Caco-2 (cell line): ENCODE measurements at regions not wholly inside any gene's neighbourhood (a gene's known extent, or its start where the extent isn't known, plus 50 kb on each side); places are given as distances from the start of the nearest gene placed in this dataset.

ENCODE experiments used
- BruUV-seq: library from RNA; stranded (reverse); fragments of 400-500 nt; replicated peaks from 2 replicates; lab custom pipeline; 2021; lab: Mats Ljungman, UMichigan
- CTCF ChIA-PET: fragments of 300-600 bp; sonication (Branson Sonifier 250); formaldehyde crosslinking; loops from one replicate; lab custom pipeline; 2022; ENCODE audit warnings: antibody characterized with exemption; lab: Charles Lee
- POLR2A ChIA-PET: fragments of 300-600 bp; sonication (Branson Sonifier 250); formaldehyde crosslinking; loops from one replicate; lab custom pipeline; 2022; ENCODE audit warnings: antibody characterized with exemption; lab: Charles Lee
- DNase-seq, 2 experiments: peaks; one replicate each; pipeline versions ENCODE4 v3.0.0 to v3.0.0-alpha.2; 2020 to 2022
- H3K27me3 ChIP-seq: replicated peaks from 2 replicates; pipeline ENCODE4 v1.6.0; 2011; ENCODE audit warnings: low read length; ENCODE audit not compliant: control insufficient read depth, insufficient read depth
- H3K36me3 ChIP-seq: 2 replicates; pipeline ENCODE4 v1.5.1; 2011; ENCODE audit warnings: low read length; ENCODE audit not compliant: control insufficient read depth, insufficient read depth
- H3K4me1 ChIP-seq: fragments of 250-450 bp; sonication (Bioruptor Pico); 2 replicates; pipeline ENCODE4 v1.5.1; 2020; ENCODE audit warnings: mild to moderate bottlenecking
- H3K4me3 ChIP-seq: 2 replicates; pipeline ENCODE4 v1.5.1; 2011; ENCODE audit warnings: low read depth, mild to moderate bottlenecking, control low read depth, low read length
- H3K9me3 ChIP-seq: fragments of 250-450 bp; sonication (Bioruptor Pico); 2 replicates; pipeline ENCODE4 v1.5.1; 2020; ENCODE audit warnings: mild to moderate bottlenecking, moderate library complexity
- H3K27ac Mint-ChIP-seq: one replicate; pipeline ENCODE4 v1.8.0; 2022; ENCODE audit warnings: mixed read lengths; ENCODE audit not compliant: unreplicated experiment
- H3K27me3 Mint-ChIP-seq: one replicate; pipeline ENCODE4 v1.8.0; 2022; ENCODE audit warnings: mixed read lengths; ENCODE audit not compliant: insufficient read depth, unreplicated experiment
- H3K36me3 Mint-ChIP-seq: one replicate; pipeline ENCODE4 v1.8.0; 2022; ENCODE audit warnings: mild to moderate bottlenecking, mixed read lengths; ENCODE audit not compliant: insufficient read depth, unreplicated experiment
- H3K4me1 Mint-ChIP-seq: one replicate; pipeline ENCODE4 v1.8.0; 2022; ENCODE audit warnings: low read depth, mixed read lengths; ENCODE audit not compliant: unreplicated experiment
- H3K4me3 Mint-ChIP-seq: one replicate; pipeline ENCODE4 v1.8.0; 2022; ENCODE audit warnings: mild to moderate bottlenecking, moderate library complexity, mixed read lengths; ENCODE audit not compliant: unreplicated experiment
- H3K9me3 Mint-ChIP-seq: one replicate; pipeline ENCODE4 v1.8.0; 2022; ENCODE audit warnings: mixed read lengths; ENCODE audit not compliant: unreplicated experiment
- intact Hi-C: fragments of 100-400 bp; cut with micrococcal nuclease; formaldehyde crosslinking; loops from one replicate; pipeline ENCODE4 v1.10.0; 2022; ENCODE audit not compliant: unreplicated experiment
- TF ChIP-seq, protein P1 (sequence below), 2 experiments: fragments of 200-600 bp in 1 of 2; IDR thresholded peaks; 1 replicate in 1 of 2; 2 replicates in 1 of 2; pipeline versions ENCODE4 v1.5.1 to v1.8.0; 2011 to 2022; ENCODE audit warnings: antibody characterized with exemption in 1 of 2, control low read depth in 1 of 2, inconsistent platforms in 1 of 2, low read depth in 1 of 2, low read length in 1 of 2, mild to moderate bottlenecking in 1 of 2, moderate library complexity in 1 of 2; ENCODE audit not compliant: insufficient read depth in 1 of 2, severe bottlenecking in 1 of 2, unreplicated experiment in 1 of 2

DNA sequence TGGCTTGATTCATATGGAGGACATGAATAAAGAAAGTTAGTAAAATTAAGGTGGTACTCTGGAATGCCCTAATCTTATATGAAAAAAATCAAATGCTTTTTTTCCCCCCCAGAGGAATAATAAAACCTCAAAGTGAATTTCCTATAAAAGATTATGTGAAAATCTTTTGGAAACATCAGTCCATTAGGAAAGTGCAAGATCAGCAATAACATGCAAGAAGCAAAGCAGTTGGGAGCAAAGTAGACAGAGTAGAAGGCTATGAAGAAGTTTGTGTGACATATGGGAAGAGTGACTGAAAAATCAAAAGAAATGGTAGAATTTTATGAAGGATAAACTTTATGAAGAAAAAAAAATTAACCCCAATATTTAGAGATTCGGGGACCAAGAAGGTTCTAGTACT, 998.0 kb upstream of the EPHA7 start:
- no peak overlapping the region for H3K4me3 Mint-ChIP-seq
- TF ChIP-seq, protein P1, sequence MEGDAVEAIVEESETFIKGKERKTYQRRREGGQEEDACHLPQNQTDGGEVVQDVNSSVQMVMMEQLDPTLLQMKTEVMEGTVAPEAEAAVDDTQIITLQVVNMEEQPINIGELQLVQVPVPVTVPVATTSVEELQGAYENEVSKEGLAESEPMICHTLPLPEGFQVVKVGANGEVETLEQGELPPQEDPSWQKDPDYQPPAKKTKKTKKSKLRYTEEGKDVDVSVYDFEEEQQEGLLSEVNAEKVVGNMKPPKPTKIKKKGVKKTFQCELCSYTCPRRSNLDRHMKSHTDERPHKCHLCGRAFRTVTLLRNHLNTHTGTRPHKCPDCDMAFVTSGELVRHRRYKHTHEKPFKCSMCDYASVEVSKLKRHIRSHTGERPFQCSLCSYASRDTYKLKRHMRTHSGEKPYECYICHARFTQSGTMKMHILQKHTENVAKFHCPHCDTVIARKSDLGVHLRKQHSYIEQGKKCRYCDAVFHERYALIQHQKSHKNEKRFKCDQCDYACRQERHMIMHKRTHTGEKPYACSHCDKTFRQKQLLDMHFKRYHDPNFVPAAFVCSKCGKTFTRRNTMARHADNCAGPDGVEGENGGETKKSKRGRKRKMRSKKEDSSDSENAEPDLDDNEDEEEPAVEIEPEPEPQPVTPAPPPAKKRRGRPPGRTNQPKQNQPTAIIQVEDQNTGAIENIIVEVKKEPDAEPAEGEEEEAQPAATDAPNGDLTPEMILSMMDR (IDR thresholded peaks at IDR 0.05; ENCODE audit: insufficient read depth in 1 of 2, low read depth in 1 of 2, low read length in 1 of 2, severe bottlenecking in 1 of 2, unreplicated experiment in 1 of 2) = no peak
- ChIA-PET CTCF (no interaction called here), POLR2A (no interaction called here)
- H3K4me3 ChIP-seq = no peak overlapping the region
- no peaks in the 10 kb centered on the region for H3K9me3 Mint-ChIP-seq
- H3K27me3 ChIP-seq = no peaks in the 10 kb centered on the region
- BruUV-seq = no TSS peak
- H3K27ac Mint-ChIP-seq = no peak overlapping the region
- no peaks in the 10 kb centered on the region for H3K4me1 Mint-ChIP-seq
- H3K27me3 Mint-ChIP-seq = no peaks in the 10 kb centered on the region
- no peaks in the 10 kb centered on the region for H3K36me3 ChIP-seq
- H3K36me3 Mint-ChIP-seq = no peaks in the 10 kb centered on the region
- H3K9me3 ChIP-seq = no peaks in the 10 kb centered on the region
- DNase-seq = no peak
- H3K4me1 ChIP-seq = no peaks in the 10 kb centered on the region
- intact Hi-C loops = no loop called here

DNA sequence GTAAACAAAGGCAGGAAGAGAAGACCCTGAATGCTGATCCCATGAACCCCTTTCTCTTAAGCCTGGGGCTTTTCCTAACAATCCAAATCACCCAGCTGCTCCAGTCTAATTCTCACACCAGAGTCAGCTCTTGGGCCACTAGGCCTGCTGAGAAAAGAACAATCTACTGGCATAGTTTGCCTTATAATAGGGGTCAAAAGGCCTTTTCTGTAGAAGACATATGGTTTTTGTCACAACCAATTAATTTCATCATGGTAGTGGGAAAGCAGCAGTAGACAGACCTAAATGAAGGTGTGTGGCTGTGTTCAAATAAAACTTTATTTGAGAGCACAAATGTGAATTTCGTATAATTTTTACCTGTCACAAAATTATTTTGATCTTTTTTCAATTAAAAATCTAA, 994.7 kb upstream of the EPHA7 start:
- POLR2A ChIA-PET = no interaction called here
- H3K4me1 Mint-ChIP-seq = no peaks in the 10 kb centered on the region

DNA sequence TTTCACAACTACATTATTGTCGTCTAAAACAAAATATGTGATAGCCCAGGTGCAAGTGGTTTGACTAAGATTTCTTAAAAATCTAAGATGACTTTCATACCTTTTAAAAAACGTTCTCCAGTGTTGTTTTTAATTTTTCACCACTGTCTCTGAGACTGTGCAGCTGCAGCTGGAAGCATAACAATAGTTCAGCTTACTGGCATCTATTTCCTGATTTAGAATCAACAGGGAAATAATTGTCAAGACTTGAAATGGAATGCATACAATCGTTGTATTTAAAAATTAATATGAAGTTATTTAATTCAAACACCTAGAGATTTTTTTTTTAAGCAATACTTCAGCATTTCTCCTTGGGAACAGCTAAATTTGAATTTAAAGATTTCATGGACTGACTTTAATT, 982.0 kb upstream of the EPHA7 start:
- H3K4me3 ChIP-seq = no peak overlapping the region
- no peaks in the 10 kb centered on the region for H3K36me3 ChIP-seq
- H3K9me3 ChIP-seq = no peaks in the 10 kb centered on the region
- DNase-seq = no peak
- POLR2A ChIA-PET = no interaction called here
- Mint-ChIP-seq H3K36me3 (no peaks in the 10 kb centered on the region), H3K4me1 (no peaks in the 10 kb centered on the region), H3K4me3 (no peak overlapping the region), H3K9me3 (no peaks in the 10 kb centered on the region), H3K27ac (no peak overlapping the region), H3K27me3 (no peaks in the 10 kb centered on the region)
- BruUV-seq = no TSS peak
- TF ChIP-seq, protein P1 (IDR thresholded peaks at IDR 0.05; ENCODE audit: insufficient read depth in 1 of 2, low read depth in 1 of 2, low read length in 1 of 2, severe bottlenecking in 1 of 2, unreplicated experiment in 1 of 2) = no peak
- CTCF ChIA-PET = no interaction called here
- no peaks in the 10 kb centered on the region for H3K27me3 ChIP-seq
- H3K4me1 ChIP-seq = no peaks in the 10 kb centered on the region
- intact Hi-C loops = no loop called here

More for the DNA sequence above, 994.7 kb upstream of the EPHA7 start:
- BruUV-seq = no TSS peak
- Histone ChIP-seq H3K36me3 (no peaks in the 10 kb centered on the region), H3K27me3 (no peaks in the 10 kb centered on the region), H3K4me3 (no peak overlapping the region), H3K9me3 (no peaks in the 10 kb centered on the region), H3K4me1 (no peaks in the 10 kb centered on the region)
- no peaks in the 10 kb centered on the region for H3K27me3 Mint-ChIP-seq
- H3K9me3 Mint-ChIP-seq = no peaks in the 10 kb centered on the region
- DNase-seq = no peak
- TF ChIP-seq, protein P1 (IDR thresholded peaks at IDR 0.05; ENCODE audit: insufficient read depth in 1 of 2, low read depth in 1 of 2, low read length in 1 of 2, severe bottlenecking in 1 of 2, unreplicated experiment in 1 of 2) = no peak
- intact Hi-C loops = no loop called here
- no peak overlapping the region for H3K4me3 Mint-ChIP-seq
- H3K36me3 Mint-ChIP-seq = no peaks in the 10 kb centered on the region
- CTCF ChIA-PET = no interaction called here
- H3K27ac Mint-ChIP-seq = no peak overlapping the region
